Fibroblast of gingiva (primary cell): ENCODE measurements at regions not wholly inside any gene's neighbourhood (a gene's known extent, or its start where the extent isn't known, plus 50 kb on each side); places are given as distances from the start of the nearest gene placed in this dataset.
"Not testable (repeated sequence)": the region's sequence is repeated elsewhere in the genome, so short reads cannot be mapped to it uniquely, and the experiment has no call there.

ENCODE experiments used
- DNase-seq: peaks from one replicate; pipeline ENCODE4 v3.0.0-alpha.2; 2011; ENCODE audit warnings: low read depth

GRCh38 chr15:81819924-81820635 lies 225.7 kb downstream of the MEX3B start:
- no peak for DNase-seq

- DNase-seq, result no peak
Measured at GRCh38 chr15:81814882-81815455, 230.8 kb downstream of the MEX3B start.

GRCh38 chr15:81813215-81813614 lies 232.6 kb downstream of the MEX3B start:
- no peak for DNase-seq

- DNase-seq, result no peak
Measured at GRCh38 chr15:81812456-81812855, 233.4 kb downstream of the MEX3B start.

- no peak for DNase-seq
Measured at GRCh38 chr15:81811736-81812135, 234.1 kb downstream of the MEX3B start.

GRCh38 chr15:81809543-81809942 lies 236.3 kb downstream of the MEX3B start:
- DNase-seq, result no peak

- DNase-seq, result no peak
Measured at GRCh38 chr15:81807806-81808205, 238.0 kb downstream of the MEX3B start.

- DNase-seq, result no peak
Measured at GRCh38 chr15:81807186-81807585, 238.6 kb downstream of the MEX3B start.

GRCh38 chr15:81795899-81796298 lies 249.9 kb downstream of the MEX3B start:
- no peak for DNase-seq

- DNase-seq, result no peak
Measured at GRCh38 chr15:81792646-81793045, 253.2 kb downstream of the MEX3B start.

- not testable (repeated sequence) for DNase-seq
Measured at GRCh38 chr15:81791322-81791721, 254.5 kb downstream of the MEX3B start.

GRCh38 chr15:81789403-81789802 lies 256.4 kb downstream of the MEX3B start:
- DNase-seq, result no peak

- DNase-seq, result no peak
Measured at GRCh38 chr15:81786776-81787175, 259.0 kb downstream of the MEX3B start.

GRCh38 chr15:81785679-81786078 lies 260.1 kb downstream of the MEX3B start:
- DNase-seq, result no peak

GRCh38 chr15:81785181-81785580 lies 260.6 kb downstream of the MEX3B start:
- DNase-seq, result no peak

- no peak for DNase-seq
Measured at GRCh38 chr15:81784751-81785150, 261.1 kb downstream of the MEX3B start.

GRCh38 chr15:81783586-81783985 lies 262.2 kb downstream of the MEX3B start:
- DNase-seq, result no peak

GRCh38 chr15:81783076-81783475 lies 262.7 kb downstream of the MEX3B start:
- DNase-seq, result no peak

GRCh38 chr15:81781395-81781794 lies 264.4 kb downstream of the MEX3B start:
- no peak for DNase-seq

GRCh38 chr15:81780966-81781365 lies 264.9 kb downstream of the MEX3B start:
- no peak for DNase-seq

- DNase-seq, result no peak
Measured at GRCh38 chr15:81779181-81779580, 266.6 kb downstream of the MEX3B start.

- DNase-seq, result no peak
Measured at GRCh38 chr15:81777546-81777945, 268.3 kb downstream of the MEX3B start.

GRCh38 chr15:81776976-81777375 lies 268.8 kb downstream of the MEX3B start:
- DNase-seq, result no peak

GRCh38 chr15:81775779-81776178 lies 270.0 kb downstream of the MEX3B start:
- not testable (repeated sequence) for DNase-seq
